BJ (cell line): ENCODE measurements at regions not wholly inside any gene's neighbourhood (a gene's known extent, or its start where the extent isn't known, plus 50 kb on each side); places are given as distances from the start of the nearest gene placed in this dataset.

ENCODE experiments used
- CTCF ChIA-PET: fragments of 350-600 bp; formaldehyde crosslinking; extraction: SDS; loops from one replicate; lab custom pipeline; 2021; ENCODE audit warnings: antibody characterized with exemption, inconsistent platforms; lab: Yijun Ruan, JAX
- POLR2A ChIA-PET: fragments of 300-600 bp; sonication (Branson Sonifier 250); formaldehyde crosslinking; extraction: SDS; loops from one replicate; lab custom pipeline; 2021; ENCODE audit warnings: antibody characterized with exemption; lab: Charles Lee
- DNase-seq: peaks from one replicate; pipeline ENCODE4 v3.0.0-alpha.2; 2011; ENCODE audit warnings: low read depth
- H3K27me3 ChIP-seq: 2 replicates; pipeline ENCODE4 v1.6.0; 2011; ENCODE audit warnings: low read length; ENCODE audit not compliant: control insufficient read depth, insufficient read depth
- H3K36me3 ChIP-seq: 2 replicates; pipeline ENCODE4 v1.5.1; 2011; ENCODE audit warnings: low read length; ENCODE audit not compliant: control insufficient read depth, insufficient read depth
- H3K4me3 ChIP-seq: 2 replicates; pipeline ENCODE4 v1.5.1; 2011; ENCODE audit warnings: low read depth, mild to moderate bottlenecking, control low read depth, low read length
- TF ChIP-seq, protein P1 (sequence below): IDR thresholded peaks from 2 replicates; pipeline ENCODE4 v1.5.1; 2011; ENCODE audit warnings: low read depth, mild to moderate bottlenecking, control low read depth, inconsistent platforms, low read length, moderate library complexity; ENCODE audit not compliant: insufficient read depth

DNA sequence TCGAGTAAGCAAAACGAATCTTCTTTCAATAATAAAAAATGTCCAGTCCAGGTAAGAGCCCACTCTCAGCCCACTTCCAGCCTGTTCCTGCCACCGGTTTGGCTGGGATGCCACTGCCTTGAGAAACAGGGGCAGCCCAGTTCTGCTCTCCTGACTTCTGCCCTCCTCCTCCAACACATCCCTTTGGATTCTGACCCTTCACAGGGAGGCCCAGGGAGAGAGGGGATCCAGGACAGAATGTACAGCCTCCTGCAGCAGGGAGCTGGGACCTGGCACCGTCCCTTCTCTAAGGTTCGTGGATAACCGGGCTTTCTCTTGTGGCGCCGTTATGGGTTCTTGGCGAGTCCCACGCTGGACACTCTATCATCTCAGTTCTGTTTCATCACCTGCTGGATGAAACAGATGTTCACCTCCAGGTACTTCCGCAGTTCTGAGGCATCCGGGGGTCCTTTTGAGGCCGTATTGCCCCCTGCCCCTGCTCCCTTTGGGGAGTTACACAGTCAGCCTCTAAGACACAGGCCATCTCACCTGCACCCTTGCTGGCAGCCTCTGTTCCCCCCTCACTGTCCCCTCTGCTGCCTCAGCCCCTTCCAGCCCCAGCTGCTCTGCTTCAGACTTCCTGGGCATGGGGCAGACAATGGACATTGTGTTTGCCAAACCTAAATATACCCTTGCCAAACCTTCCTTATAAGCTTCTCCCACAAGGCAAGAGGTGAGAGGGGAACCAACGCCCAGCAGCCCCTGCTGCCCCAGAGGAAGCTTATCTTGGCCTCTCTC, 203.8 kb upstream of the ZMIZ1 start:
- ChIA-PET CTCF (interaction anchor here (0.6 kb wide), 1 partner anchor 17 kb away, joined by 3 read pairs; no protein-coding TSS in a partner anchor), POLR2A (no interaction called here)
- no peak overlapping the region for H3K4me3 ChIP-seq
- H3K36me3 ChIP-seq = no peaks in the 10 kb centered on the region
- H3K27me3 ChIP-seq = peaks cover 6% of the 10 kb centered on the region
- no peak for DNase-seq
- TF ChIP-seq, protein P1, sequence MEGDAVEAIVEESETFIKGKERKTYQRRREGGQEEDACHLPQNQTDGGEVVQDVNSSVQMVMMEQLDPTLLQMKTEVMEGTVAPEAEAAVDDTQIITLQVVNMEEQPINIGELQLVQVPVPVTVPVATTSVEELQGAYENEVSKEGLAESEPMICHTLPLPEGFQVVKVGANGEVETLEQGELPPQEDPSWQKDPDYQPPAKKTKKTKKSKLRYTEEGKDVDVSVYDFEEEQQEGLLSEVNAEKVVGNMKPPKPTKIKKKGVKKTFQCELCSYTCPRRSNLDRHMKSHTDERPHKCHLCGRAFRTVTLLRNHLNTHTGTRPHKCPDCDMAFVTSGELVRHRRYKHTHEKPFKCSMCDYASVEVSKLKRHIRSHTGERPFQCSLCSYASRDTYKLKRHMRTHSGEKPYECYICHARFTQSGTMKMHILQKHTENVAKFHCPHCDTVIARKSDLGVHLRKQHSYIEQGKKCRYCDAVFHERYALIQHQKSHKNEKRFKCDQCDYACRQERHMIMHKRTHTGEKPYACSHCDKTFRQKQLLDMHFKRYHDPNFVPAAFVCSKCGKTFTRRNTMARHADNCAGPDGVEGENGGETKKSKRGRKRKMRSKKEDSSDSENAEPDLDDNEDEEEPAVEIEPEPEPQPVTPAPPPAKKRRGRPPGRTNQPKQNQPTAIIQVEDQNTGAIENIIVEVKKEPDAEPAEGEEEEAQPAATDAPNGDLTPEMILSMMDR = no peak

DNA sequence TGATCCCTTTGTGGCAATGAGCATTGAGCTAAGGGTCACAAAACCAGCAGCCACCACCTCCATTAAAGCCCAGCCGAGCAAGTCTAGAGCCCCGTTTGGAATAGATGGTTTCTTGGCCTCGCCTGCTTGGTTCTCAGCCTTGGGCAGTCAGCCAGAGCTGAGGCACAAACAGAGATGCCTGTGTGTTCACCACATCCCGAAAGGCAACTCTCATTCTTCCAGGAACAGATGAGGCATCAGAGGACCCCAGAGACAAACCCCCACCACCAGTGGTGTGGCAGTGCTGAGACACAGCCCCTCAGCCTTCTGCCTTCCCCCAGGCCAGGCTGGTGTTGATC, 203.3 kb upstream of the ZMIZ1 start:
- TF ChIP-seq, protein P1 = no peak
- ChIA-PET POLR2A (no interaction called here), CTCF (interaction anchor here (0.6 kb wide), 1 partner anchor 17 kb away, joined by 3 read pairs; no protein-coding TSS in a partner anchor)
- Histone ChIP-seq H3K27me3 (peaks cover 7% of the 10 kb centered on the region), H3K4me3 (no peak overlapping the region), H3K36me3 (no peaks in the 10 kb centered on the region)
- no peak for DNase-seq

DNA sequence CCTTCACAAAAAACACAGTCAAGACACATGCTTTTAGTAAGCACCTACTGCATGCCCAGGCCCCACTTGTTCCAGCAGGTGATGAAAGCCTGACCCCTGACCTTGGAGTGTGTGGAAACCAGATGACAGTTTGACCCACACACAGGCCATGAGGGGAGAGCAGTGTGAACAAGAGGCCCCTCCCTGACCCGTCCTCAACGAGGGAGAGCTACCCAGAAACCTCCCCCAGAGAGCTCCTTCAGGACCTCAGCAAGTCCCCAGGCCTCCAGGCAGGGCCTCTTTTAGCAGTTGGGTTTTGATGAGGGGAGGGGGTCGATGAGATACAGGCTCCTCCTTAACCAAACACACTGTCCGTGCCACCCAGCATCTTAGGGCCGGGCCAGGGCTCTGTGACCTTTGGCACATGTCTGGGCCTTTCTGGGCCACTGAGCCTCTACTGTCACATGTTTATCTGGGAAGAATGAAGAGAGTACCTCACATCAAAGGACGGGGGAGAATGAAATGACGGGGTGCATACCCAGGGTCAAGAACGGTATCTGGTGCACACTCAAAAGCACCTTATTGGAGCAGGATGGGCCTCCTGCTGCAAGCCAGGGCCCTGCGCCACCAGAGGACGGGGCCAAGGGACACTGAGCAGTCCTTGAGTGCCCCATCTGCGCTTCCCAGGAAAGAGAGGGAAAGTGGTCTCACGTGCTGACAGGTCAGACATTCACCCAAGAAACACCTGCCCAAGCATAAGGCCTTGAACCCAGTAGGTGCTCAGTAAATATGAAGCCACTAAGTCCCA, 202.6 kb upstream of the ZMIZ1 start:
- Histone ChIP-seq H3K27me3 (peaks cover 9% of the 10 kb centered on the region), H3K36me3 (no peaks in the 10 kb centered on the region), H3K4me3 (no peak overlapping the region)
- ChIA-PET POLR2A (no interaction called here), CTCF (no interaction called here)
- DNase-seq = no peak
- TF ChIP-seq, protein P1 = no peak

DNA sequence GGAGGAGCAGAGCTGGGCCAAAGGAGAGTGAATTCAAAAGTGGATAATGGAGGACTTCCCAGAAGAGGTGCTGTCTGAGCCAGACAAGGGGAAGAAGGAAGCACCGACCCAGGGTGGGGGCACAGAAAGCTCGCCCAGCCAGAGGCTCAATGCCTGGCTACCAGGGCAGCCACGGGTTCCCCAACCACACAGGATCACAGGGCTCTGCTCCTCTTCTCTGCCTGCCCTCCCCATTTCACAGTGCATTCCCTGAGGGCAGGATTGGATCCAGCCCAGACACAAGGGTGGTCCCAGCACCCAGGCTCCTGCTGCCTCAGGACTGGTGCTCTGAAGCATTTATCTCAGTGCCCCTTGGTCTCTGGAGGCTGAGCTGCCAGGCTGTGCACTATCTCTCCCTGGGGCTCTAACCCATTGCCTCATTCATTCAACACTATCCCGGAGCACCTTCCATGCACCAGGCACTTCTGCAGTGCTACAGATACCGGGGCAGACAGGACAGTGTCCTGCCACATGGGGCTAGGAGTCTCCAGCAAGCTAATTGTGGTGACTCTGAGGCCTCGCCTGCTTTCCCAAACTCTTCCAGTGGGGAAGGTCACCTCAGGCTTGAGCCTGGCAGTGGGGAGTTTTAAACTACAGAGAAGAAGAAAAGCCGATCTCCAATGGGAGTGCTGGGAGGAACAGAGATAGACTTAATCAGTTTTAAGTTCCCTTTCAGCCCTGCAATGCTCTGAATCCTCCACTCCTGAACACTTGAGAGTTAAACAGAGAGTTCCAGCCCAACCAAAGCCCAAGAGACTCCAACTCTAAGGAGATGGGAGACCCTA, 201.8 kb upstream of the ZMIZ1 start:
- DNase-seq = no peak
- no peak overlapping the region for H3K4me3 ChIP-seq
- no peaks in the 10 kb centered on the region for H3K36me3 ChIP-seq
- peaks cover 9% of the 10 kb centered on the region for H3K27me3 ChIP-seq
- ChIA-PET POLR2A (no interaction called here), CTCF (no interaction called here)
- TF ChIP-seq, protein P1 = no peak
